ENCODE measurements at regions not wholly inside any gene's neighbourhood (a gene's known extent, or its start where the extent isn't known, plus 50 kb on each side); places are given as distances from the start of the nearest gene placed in this dataset.

GRCh38 chr4:180694875-180695274 is 1548.3 kb upstream of the TENM3 start:
- H3K4me3 ChIP-seq (ENCODE audit: low read depth in 1 of 2, low read length in 2 of 2): no peak overlapping the region
- no peaks in the 10 kb centered on the region for H3K4me1 ChIP-seq (ENCODE audit: insufficient read depth, low read length)
- ATAC-seq (ENCODE audit: insufficient read depth, low read depth): no peak
- no peaks in the 10 kb centered on the region for H3K79me2 ChIP-seq (ENCODE audit: insufficient read depth, low read length)
- H3K27me3 ChIP-seq (ENCODE audit: insufficient read depth, low read length, poor library complexity): no peaks in the 10 kb centered on the region
- no peak for DNase-seq
- H4K20me1 ChIP-seq (ENCODE audit: insufficient read depth, low read length): no peaks in the 10 kb centered on the region
- no peak overlapping the region for H3K27ac ChIP-seq (ENCODE audit: low read length)
- H2AFZ ChIP-seq (ENCODE audit: low read depth, low read length): no peak overlapping the region
- no peak overlapping the region for H3K4me2 ChIP-seq (ENCODE audit: insufficient read depth, low read length)
- no peak overlapping the region for H3K9ac ChIP-seq (ENCODE audit: low read depth, low read length)
- H3K9me3 ChIP-seq (ENCODE audit: insufficient read depth, low read length, severe bottlenecking): no peaks in the 10 kb centered on the region
- TF ChIP-seq EZH2 (IDR thresholded peaks at IDR 0.05; ENCODE audit: borderline replicate concordance, low read depth, low read length, severe bottlenecking): no peak
- no peak for TF ChIP-seq CTCF (IDR thresholded peaks at IDR 0.05; ENCODE audit: borderline replicate concordance, extremely low read depth, low read length, poor library complexity, severe bottlenecking)
- H3K36me3 ChIP-seq (ENCODE audit: insufficient read depth, low read length): no peaks in the 10 kb centered on the region

GRCh38 chr4:180695851-180696250 is 1547.4 kb upstream of the TENM3 start:
- DNase-seq (no peak), ATAC-seq (ENCODE audit: insufficient read depth, low read depth) (no peak)
- H3K27me3 ChIP-seq (ENCODE audit: insufficient read depth, low read length, poor library complexity): no peaks in the 10 kb centered on the region
- H3K4me3 ChIP-seq (ENCODE audit: low read depth in 1 of 2, low read length in 2 of 2): no peak overlapping the region
- H3K4me1 ChIP-seq (ENCODE audit: insufficient read depth, low read length): no peaks in the 10 kb centered on the region
- H3K9me3 ChIP-seq (ENCODE audit: insufficient read depth, low read length, severe bottlenecking): no peaks in the 10 kb centered on the region
- H2AFZ ChIP-seq (ENCODE audit: low read depth, low read length): no peak overlapping the region
- no peak overlapping the region for H3K27ac ChIP-seq (ENCODE audit: low read length)
- H3K4me2 ChIP-seq (ENCODE audit: insufficient read depth, low read length): no peak overlapping the region
- no peaks in the 10 kb centered on the region for H4K20me1 ChIP-seq (ENCODE audit: insufficient read depth, low read length)
- H3K36me3 ChIP-seq (ENCODE audit: insufficient read depth, low read length): no peaks in the 10 kb centered on the region
- no peak overlapping the region for H3K9ac ChIP-seq (ENCODE audit: low read depth, low read length)
- no peaks in the 10 kb centered on the region for H3K79me2 ChIP-seq (ENCODE audit: insufficient read depth, low read length)
- TF ChIP-seq CTCF (IDR thresholded peaks at IDR 0.05; ENCODE audit: borderline replicate concordance, extremely low read depth, low read length, poor library complexity, severe bottlenecking) (no peak), EZH2 (IDR thresholded peaks at IDR 0.05; ENCODE audit: borderline replicate concordance, low read depth, low read length, severe bottlenecking) (no peak)

GRCh38 chr4:180696460-180697092 is 1546.6 kb upstream of the TENM3 start:
- H3K36me3 ChIP-seq (ENCODE audit: insufficient read depth, low read length): no peaks in the 10 kb centered on the region
- H3K27ac ChIP-seq (ENCODE audit: low read length): no peak overlapping the region
- no peak for DNase-seq
- TF ChIP-seq CTCF (IDR thresholded peaks at IDR 0.05; ENCODE audit: borderline replicate concordance, extremely low read depth, low read length, poor library complexity, severe bottlenecking) (no peak), EZH2 (IDR thresholded peaks at IDR 0.05; ENCODE audit: borderline replicate concordance, low read depth, low read length, severe bottlenecking) (no peak)
- H3K79me2 ChIP-seq (ENCODE audit: insufficient read depth, low read length): no peaks in the 10 kb centered on the region
- no peaks in the 10 kb centered on the region for H3K9me3 ChIP-seq (ENCODE audit: insufficient read depth, low read length, severe bottlenecking)
- H3K4me2 ChIP-seq (ENCODE audit: insufficient read depth, low read length): no peak overlapping the region
- no peak overlapping the region for H3K4me3 ChIP-seq (ENCODE audit: low read depth in 1 of 2, low read length in 2 of 2)
- no peaks in the 10 kb centered on the region for H3K4me1 ChIP-seq (ENCODE audit: insufficient read depth, low read length)
- no peaks in the 10 kb centered on the region for H4K20me1 ChIP-seq (ENCODE audit: insufficient read depth, low read length)
- ATAC-seq (ENCODE audit: insufficient read depth, low read depth): no peak
- no peaks in the 10 kb centered on the region for H3K27me3 ChIP-seq (ENCODE audit: insufficient read depth, low read length, poor library complexity)
- H2AFZ ChIP-seq (ENCODE audit: low read depth, low read length): no peak overlapping the region; the same call in 1 of the 2 replicates
- no peak overlapping the region for H3K9ac ChIP-seq (ENCODE audit: low read depth, low read length)
